ENCODE measurements at regions not wholly inside any gene's neighbourhood (a gene's known extent, or its start where the extent isn't known, plus 50 kb on each side); places are given as distances from the start of the nearest gene placed in this dataset.

DNA sequence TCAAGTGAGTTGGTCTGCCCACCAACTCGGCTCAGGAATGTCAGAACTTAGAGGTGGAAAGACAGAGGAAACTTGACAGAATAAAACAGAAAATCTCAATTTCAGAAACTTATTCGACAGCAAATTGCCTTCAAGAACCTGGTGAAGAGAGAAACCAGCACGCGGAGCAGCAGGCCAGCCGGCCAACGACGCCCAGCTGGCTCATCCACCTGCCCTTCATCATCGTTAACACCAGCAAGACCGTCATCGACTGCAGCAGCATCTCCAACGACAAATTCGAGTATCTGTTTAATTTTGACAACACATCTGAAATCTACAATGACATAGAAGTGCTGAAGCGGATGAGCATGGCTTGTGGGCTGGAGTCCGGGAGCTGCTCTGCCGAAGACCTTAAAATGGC lies 350.8 kb upstream of the CAMK1G start:
- intact Hi-C loops (cut with DNase I) = no loop called here
- Histone ChIP-seq H3K4me3 (ENCODE audit: low read length) (no peak overlapping the region), H3K27ac (ENCODE audit: low read length) (no peak overlapping the region), H3K9me3 (ENCODE audit: control insufficient read depth, low read length) (peaks cover 4% of the 10 kb centered on the region), H3K27me3 (ENCODE audit: control insufficient read depth, insufficient read depth) (peaks cover 4% of the 10 kb centered on the region), H3K4me1 (ENCODE audit: control insufficient read depth, insufficient read depth, low read length) (no peaks in the 10 kb centered on the region)
- ATAC-seq (no peak), DNase-seq (no peak)
- 92% methylated on average over 15 of the region's 15 CpGs for WGBS

GRCh38 chr1:209235166-209235565 lies 348.3 kb upstream of the CAMK1G start:
- no peak for ATAC-seq
- no peak overlapping the region for H3K4me3 ChIP-seq (ENCODE audit: low read length)
- H3K27me3 ChIP-seq (ENCODE audit: control insufficient read depth, insufficient read depth) = peaks cover 4% of the 10 kb centered on the region
- intact Hi-C loops (cut with DNase I) = no loop called here
- peaks cover 4% of the 10 kb centered on the region for H3K9me3 ChIP-seq (ENCODE audit: control insufficient read depth, low read length)
- 95% methylated on average over 4 of the region's 4 CpGs for WGBS
- no peaks in the 10 kb centered on the region for H3K4me1 ChIP-seq (ENCODE audit: control insufficient read depth, insufficient read depth, low read length)
- H3K27ac ChIP-seq (ENCODE audit: low read length) = no peak overlapping the region
- no peak for DNase-seq

DNA sequence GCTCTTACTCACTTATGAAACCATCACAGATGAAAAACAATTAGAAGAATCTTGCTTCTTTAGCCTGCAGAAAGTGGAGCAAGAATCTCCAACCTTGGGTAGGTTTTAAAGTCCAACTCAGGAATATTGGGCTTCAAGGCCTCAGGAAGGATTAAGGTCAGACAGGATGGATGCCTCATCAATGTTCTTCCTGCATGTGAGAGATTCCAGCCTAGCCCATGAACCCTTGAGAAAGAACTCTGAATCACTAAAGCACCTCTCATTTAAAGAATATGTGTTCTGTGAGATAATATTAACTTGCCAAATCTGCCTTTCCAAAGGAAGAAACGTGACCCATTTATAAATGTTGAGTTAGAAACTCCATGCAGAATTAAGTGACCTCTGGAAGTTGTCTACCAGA lies 345.2 kb upstream of the CAMK1G start:
- no peaks in the 10 kb centered on the region for H3K9me3 ChIP-seq (ENCODE audit: control insufficient read depth, low read length)
- no peak overlapping the region for H3K27ac ChIP-seq (ENCODE audit: low read length)
- ATAC-seq (no peak), DNase-seq (no peak)
- peaks cover 7% of the 10 kb centered on the region for H3K27me3 ChIP-seq (ENCODE audit: control insufficient read depth, insufficient read depth)
- H3K4me1 ChIP-seq (ENCODE audit: control insufficient read depth, insufficient read depth, low read length) = no peaks in the 10 kb centered on the region
- WGBS = 64% methylated on average over 1 of the region's 1 CpG
- H3K4me3 ChIP-seq (ENCODE audit: low read length) = no peak overlapping the region
- intact Hi-C loops (cut with DNase I) = no loop called here

DNA sequence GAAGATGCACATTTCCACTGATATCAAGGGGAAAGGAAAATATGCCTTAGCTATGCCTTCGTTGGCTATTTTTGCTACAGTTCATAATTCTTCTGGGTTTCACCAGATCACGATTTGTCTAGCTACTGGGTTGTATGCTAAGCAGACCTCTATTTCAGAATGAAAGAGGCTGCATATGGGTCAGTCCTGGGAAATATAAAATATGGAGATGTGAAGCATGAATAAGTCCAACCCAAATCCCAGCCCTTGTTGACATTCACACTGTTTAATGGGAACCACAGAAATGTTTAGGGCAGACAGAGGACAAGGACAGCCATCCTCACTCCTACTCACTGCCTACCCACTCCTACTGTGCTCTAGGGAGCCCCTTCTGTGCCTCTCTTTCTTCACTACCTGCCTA lies 343.2 kb upstream of the CAMK1G start:
- Histone ChIP-seq H3K27me3 (ENCODE audit: control insufficient read depth, insufficient read depth) (peaks cover 3% of the 10 kb centered on the region), H3K9me3 (ENCODE audit: control insufficient read depth, low read length) (no peaks in the 10 kb centered on the region), H3K4me1 (ENCODE audit: control insufficient read depth, insufficient read depth, low read length) (no peaks in the 10 kb centered on the region), H3K4me3 (ENCODE audit: low read length) (no peak overlapping the region), H3K27ac (ENCODE audit: low read length) (no peak overlapping the region)
- no peak for ATAC-seq
- intact Hi-C loops (cut with DNase I) = no loop called here
- no peak for DNase-seq
- 79% methylated on average over 2 of the region's 2 CpGs for WGBS

GRCh38 chr1:209241487-209241886 lies 342.0 kb upstream of the CAMK1G start:
- H3K9me3 ChIP-seq (ENCODE audit: control insufficient read depth, low read length) = no peaks in the 10 kb centered on the region
- H3K27me3 ChIP-seq (ENCODE audit: control insufficient read depth, insufficient read depth) = peaks cover 3% of the 10 kb centered on the region
- WGBS = 54% methylated on average over 6 of the region's 6 CpGs
- H3K4me3 ChIP-seq (ENCODE audit: low read length) = no peak overlapping the region
- no peak overlapping the region for H3K27ac ChIP-seq (ENCODE audit: low read length)
- ATAC-seq (no peak), DNase-seq (no peak)
- intact Hi-C loops (cut with DNase I) = no loop called here
- H3K4me1 ChIP-seq (ENCODE audit: control insufficient read depth, insufficient read depth, low read length) = no peaks in the 10 kb centered on the region

GRCh38 chr1:209248649-209249279 lies 334.8 kb upstream of the CAMK1G start:
- Histone ChIP-seq H3K4me1 (ENCODE audit: control insufficient read depth, insufficient read depth, low read length) (no peaks in the 10 kb centered on the region), H3K27ac (ENCODE audit: low read length) (no peak overlapping the region), H3K27me3 (ENCODE audit: control insufficient read depth, insufficient read depth) (no peaks in the 10 kb centered on the region), H3K9me3 (ENCODE audit: control insufficient read depth, low read length) (no peaks in the 10 kb centered on the region), H3K4me3 (ENCODE audit: low read length) (no peak overlapping the region)
- WGBS = 27% methylated on average over 6 of the region's 6 CpGs
- DNase-seq (no peak), ATAC-seq (peak; percentile 54 to 55)
- intact Hi-C loops (cut with DNase I) = no loop called here

GRCh38 chr1:209249280-209249670 lies 334.2 kb upstream of the CAMK1G start:
- H3K9me3 ChIP-seq (ENCODE audit: control insufficient read depth, low read length) = no peaks in the 10 kb centered on the region
- H3K4me3 ChIP-seq (ENCODE audit: low read length) = no peak overlapping the region
- 21% methylated on average over 2 of the region's 2 CpGs for WGBS
- H3K27me3 ChIP-seq (ENCODE audit: control insufficient read depth, insufficient read depth) = no peaks in the 10 kb centered on the region
- DNase-seq = no peak
- no peak overlapping the region for H3K27ac ChIP-seq (ENCODE audit: low read length)
- ATAC-seq = no peak
- H3K4me1 ChIP-seq (ENCODE audit: control insufficient read depth, insufficient read depth, low read length) = no peaks in the 10 kb centered on the region
- intact Hi-C loops (cut with DNase I) = no loop called here

GRCh38 chr1:209249785-209250440 lies 333.6 kb upstream of the CAMK1G start:
- DNase-seq = no peak
- ATAC-seq = no peak
- Histone ChIP-seq H3K9me3 (ENCODE audit: control insufficient read depth, low read length) (peaks cover 1% of the 10 kb centered on the region), H3K27ac (ENCODE audit: low read length) (no peak overlapping the region), H3K27me3 (ENCODE audit: control insufficient read depth, insufficient read depth) (no peaks in the 10 kb centered on the region), H3K4me1 (ENCODE audit: control insufficient read depth, insufficient read depth, low read length) (no peaks in the 10 kb centered on the region), H3K4me3 (ENCODE audit: low read length) (no peak overlapping the region)
- intact Hi-C loops (cut with DNase I) = no loop called here
- WGBS = 36% methylated on average over 8 of the region's 8 CpGs

- Histone ChIP-seq H3K27ac (ENCODE audit: low read length) (no peak overlapping the region), H3K4me3 (ENCODE audit: low read length) (no peak overlapping the region), H3K9me3 (ENCODE audit: control insufficient read depth, low read length) (peaks cover 1% of the 10 kb centered on the region), H3K27me3 (ENCODE audit: control insufficient read depth, insufficient read depth) (no peaks in the 10 kb centered on the region), H3K4me1 (ENCODE audit: control insufficient read depth, insufficient read depth, low read length) (no peaks in the 10 kb centered on the region)
- intact Hi-C loops (cut with DNase I) = no loop called here
- DNase-seq (no peak), ATAC-seq (no peak)
- 70% methylated on average over 4 of the region's 4 CpGs for WGBS
These were observed 332.5 kb upstream of the CAMK1G start for GRCh38 chr1:209250861-209251636.

GRCh38 chr1:209256766-209257350 lies 326.7 kb upstream of the CAMK1G start:
- WGBS = 78% methylated on average over 14 of the region's 14 CpGs
- H3K4me1 ChIP-seq (ENCODE audit: control insufficient read depth, insufficient read depth, low read length) = no peaks in the 10 kb centered on the region
- DNase-seq (no peak), ATAC-seq (no peak)
- intact Hi-C loops (cut with DNase I) = no loop called here
- no peaks in the 10 kb centered on the region for H3K27me3 ChIP-seq (ENCODE audit: control insufficient read depth, insufficient read depth)
- H3K4me3 ChIP-seq (ENCODE audit: low read length) = no peak overlapping the region
- no peak overlapping the region for H3K27ac ChIP-seq (ENCODE audit: low read length)
- H3K9me3 ChIP-seq (ENCODE audit: control insufficient read depth, low read length) = peaks cover 5% of the 10 kb centered on the region

DNA sequence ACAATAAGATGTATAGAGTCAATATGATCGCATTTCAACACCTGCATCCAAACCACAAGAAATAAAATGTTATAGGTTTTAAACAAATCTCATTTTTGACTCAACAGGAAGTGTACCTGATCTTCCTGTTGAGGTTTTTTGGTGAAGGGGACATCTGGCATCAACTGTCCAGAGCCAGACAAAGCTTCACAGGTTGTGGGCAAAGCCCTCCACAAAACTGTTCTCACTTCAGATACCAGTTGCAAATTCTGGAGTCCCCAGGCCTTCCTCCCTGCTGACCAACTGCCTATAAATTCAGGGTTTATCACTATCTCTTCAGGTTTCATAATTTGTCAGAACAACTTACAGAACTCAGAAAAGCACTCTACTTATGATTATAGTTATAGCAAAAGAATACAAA lies 326.1 kb upstream of the CAMK1G start:
- intact Hi-C loops (cut with DNase I) = no loop called here
- WGBS = 97% methylated on average over 1 of the region's 1 CpG
- Histone ChIP-seq H3K27me3 (ENCODE audit: control insufficient read depth, insufficient read depth) (no peaks in the 10 kb centered on the region), H3K27ac (ENCODE audit: low read length) (no peak overlapping the region), H3K4me3 (ENCODE audit: low read length) (no peak overlapping the region), H3K4me1 (ENCODE audit: control insufficient read depth, insufficient read depth, low read length) (no peaks in the 10 kb centered on the region), H3K9me3 (ENCODE audit: control insufficient read depth, low read length) (peaks cover 5% of the 10 kb centered on the region)
- ATAC-seq (no peak), DNase-seq (no peak)
